Osteocyte (in vitro differentiated cells): ENCODE measurements at regions not wholly inside any gene's neighbourhood (a gene's known extent, or its start where the extent isn't known, plus 50 kb on each side); places are given as distances from the start of the nearest gene placed in this dataset.

Experiments used
- DNase-seq: peaks from one replicate; pipeline ENCODE4 v3.0.0; 2021; ENCODE audit warnings: mixed read lengths; ENCODE audit not compliant: unreplicated experiment; ENCODE audit errors: extremely low spot score
- H3K27ac Mint-ChIP-seq: one replicate; pipeline ENCODE4 v1.8.0; 2021; ENCODE audit warnings: mild to moderate bottlenecking, mixed read lengths; ENCODE audit not compliant: unreplicated experiment
- H3K27me3 Mint-ChIP-seq: one replicate; pipeline ENCODE4 v1.8.0; 2021; ENCODE audit warnings: mixed read lengths; ENCODE audit not compliant: unreplicated experiment
- H3K36me3 Mint-ChIP-seq: one replicate; pipeline ENCODE4 v1.8.0; 2021; ENCODE audit warnings: mixed read lengths; ENCODE audit not compliant: unreplicated experiment
- H3K4me1 Mint-ChIP-seq: one replicate; pipeline ENCODE4 v1.8.0; 2021; ENCODE audit warnings: mixed read lengths; ENCODE audit not compliant: unreplicated experiment
- H3K4me3 Mint-ChIP-seq: one replicate; pipeline ENCODE4 v1.8.0; 2021; ENCODE audit warnings: mild to moderate bottlenecking, moderate library complexity, mixed read lengths; ENCODE audit not compliant: unreplicated experiment
- H3K9me3 Mint-ChIP-seq: one replicate; pipeline ENCODE4 v1.8.0; 2021; ENCODE audit warnings: mixed read lengths; ENCODE audit not compliant: unreplicated experiment
- CTCF ChIP-seq: fragments of 200-600 bp; sonication (generic); IDR thresholded peaks from 2 replicates; pipeline ENCODE4 v1.5.0; 2021; ENCODE audit warnings: antibody characterized with exemption, mild to moderate bottlenecking, moderate library complexity

GRCh38 chr4:106595906-106596305 lies 227.3 kb upstream of the GIMD1 start:
- no peak for DNase-seq
- no peak for TF ChIP-seq CTCF
- H3K27me3 Mint-ChIP-seq = peaks cover 5% of the 10 kb centered on the region
- no peaks in the 10 kb centered on the region for H3K4me1 Mint-ChIP-seq
- H3K27ac Mint-ChIP-seq = no peak overlapping the region
- H3K4me3 Mint-ChIP-seq = no peak overlapping the region
- H3K9me3 Mint-ChIP-seq = peaks cover 5% of the 10 kb centered on the region
- no peaks in the 10 kb centered on the region for H3K36me3 Mint-ChIP-seq

- TF ChIP-seq CTCF = no peak
- Mint-ChIP-seq H3K27ac (no peak overlapping the region), H3K36me3 (no peaks in the 10 kb centered on the region), H3K4me1 (peaks cover 4% of the 10 kb centered on the region), H3K9me3 (peaks cover 5% of the 10 kb centered on the region), H3K4me3 (no peak overlapping the region), H3K27me3 (no peaks in the 10 kb centered on the region)
- no peak for DNase-seq
These were observed 225.8 kb upstream of the GIMD1 start for GRCh38 chr4:106594291-106594952.

GRCh38 chr4:106588891-106589290 lies 220.3 kb upstream of the GIMD1 start:
- TF ChIP-seq CTCF = no peak
- no peak for DNase-seq
- peaks cover 46% of the 10 kb centered on the region for H3K4me1 Mint-ChIP-seq
- no peaks in the 10 kb centered on the region for H3K9me3 Mint-ChIP-seq
- H3K4me3 Mint-ChIP-seq = no peak overlapping the region
- H3K36me3 Mint-ChIP-seq = no peaks in the 10 kb centered on the region
- peak overlapping the region; percentile 18 for H3K27ac Mint-ChIP-seq
- H3K27me3 Mint-ChIP-seq = no peaks in the 10 kb centered on the region

- DNase-seq = no peak
- no peaks in the 10 kb centered on the region for H3K27me3 Mint-ChIP-seq
- H3K36me3 Mint-ChIP-seq = no peaks in the 10 kb centered on the region
- H3K9me3 Mint-ChIP-seq = no peaks in the 10 kb centered on the region
- TF ChIP-seq CTCF = no peak
- H3K4me3 Mint-ChIP-seq = peak overlapping the region; percentile 0
- peak overlapping the region; percentile 77 for H3K27ac Mint-ChIP-seq
- H3K4me1 Mint-ChIP-seq = peaks cover 59% of the 10 kb centered on the region
These were observed 219.0 kb upstream of the GIMD1 start for GRCh38 chr4:106587558-106587957.

GRCh38 chr4:106585915-106586349 lies 217.4 kb upstream of the GIMD1 start:
- Mint-ChIP-seq H3K27ac (peak overlapping the region; percentile 12), H3K4me1 (peaks cover 65% of the 10 kb centered on the region), H3K27me3 (no peaks in the 10 kb centered on the region), H3K36me3 (no peaks in the 10 kb centered on the region), H3K9me3 (no peaks in the 10 kb centered on the region), H3K4me3 (no peak overlapping the region)
- DNase-seq = no peak
- TF ChIP-seq CTCF = no peak
